ENCODE measurements at regions not wholly inside any gene's neighbourhood (a gene's known extent, or its start where the extent isn't known, plus 50 kb on each side); places are given as distances from the start of the nearest gene placed in this dataset.

- TF ChIP-seq, protein P1, sequence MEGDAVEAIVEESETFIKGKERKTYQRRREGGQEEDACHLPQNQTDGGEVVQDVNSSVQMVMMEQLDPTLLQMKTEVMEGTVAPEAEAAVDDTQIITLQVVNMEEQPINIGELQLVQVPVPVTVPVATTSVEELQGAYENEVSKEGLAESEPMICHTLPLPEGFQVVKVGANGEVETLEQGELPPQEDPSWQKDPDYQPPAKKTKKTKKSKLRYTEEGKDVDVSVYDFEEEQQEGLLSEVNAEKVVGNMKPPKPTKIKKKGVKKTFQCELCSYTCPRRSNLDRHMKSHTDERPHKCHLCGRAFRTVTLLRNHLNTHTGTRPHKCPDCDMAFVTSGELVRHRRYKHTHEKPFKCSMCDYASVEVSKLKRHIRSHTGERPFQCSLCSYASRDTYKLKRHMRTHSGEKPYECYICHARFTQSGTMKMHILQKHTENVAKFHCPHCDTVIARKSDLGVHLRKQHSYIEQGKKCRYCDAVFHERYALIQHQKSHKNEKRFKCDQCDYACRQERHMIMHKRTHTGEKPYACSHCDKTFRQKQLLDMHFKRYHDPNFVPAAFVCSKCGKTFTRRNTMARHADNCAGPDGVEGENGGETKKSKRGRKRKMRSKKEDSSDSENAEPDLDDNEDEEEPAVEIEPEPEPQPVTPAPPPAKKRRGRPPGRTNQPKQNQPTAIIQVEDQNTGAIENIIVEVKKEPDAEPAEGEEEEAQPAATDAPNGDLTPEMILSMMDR (IDR thresholded peaks at IDR 0.05): no peak
- TF ChIP-seq POLR2A (IDR thresholded peaks at IDR 0.05) (no peak), POLR2AphosphoS5 (IDR thresholded peaks at IDR 0.05) (no peak)
Measured at GRCh38 chr6:100235631-100236030, 229.1 kb downstream of the SIM1 start.

Data from prostate gland (tissue), 2 donors.